ENCODE measurements at regions not wholly inside any gene's neighbourhood (a gene's known extent, or its start where the extent isn't known, plus 50 kb on each side); places are given as distances from the start of the nearest gene placed in this dataset.

DNA sequence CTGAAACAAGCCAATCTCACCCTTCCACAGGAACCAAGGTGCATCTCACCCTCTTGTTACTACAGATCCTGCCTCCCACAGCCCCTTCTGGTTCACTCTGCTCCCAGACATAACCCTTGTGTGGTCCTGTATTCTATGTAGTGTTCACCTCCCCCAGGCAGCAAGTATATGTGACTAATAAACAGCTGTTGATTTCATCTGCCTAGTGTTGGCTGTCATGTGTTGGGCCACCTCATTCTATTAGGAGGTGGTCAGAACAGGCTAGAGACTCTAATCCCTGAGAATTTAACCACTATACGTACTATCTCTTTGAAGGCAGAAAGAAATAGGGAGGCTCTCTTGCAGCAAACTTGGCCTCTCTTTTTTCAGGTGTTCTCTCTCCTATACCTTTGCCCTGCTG lies 134.3 kb upstream of the RPL34 start:
- Histone ChIP-seq H3K27me3 (ENCODE audit: insufficient read depth, poor library complexity, severe bottlenecking) (no peaks in the 10 kb centered on the region), H3K27ac (ENCODE audit: poor library complexity, severe bottlenecking) (no peak overlapping the region), H3K36me3 (ENCODE audit: low read depth) (no peaks in the 10 kb centered on the region), H3K4me3 (ENCODE audit: severe bottlenecking) (no peak overlapping the region), H3K9me3 (ENCODE audit: severe bottlenecking) (no peaks in the 10 kb centered on the region), H3K4me1 (ENCODE audit: insufficient read depth, poor library complexity, severe bottlenecking) (no peaks in the 10 kb centered on the region)
- no peak for ATAC-seq (ENCODE audit: low read depth)
- TF ChIP-seq, protein P1, sequence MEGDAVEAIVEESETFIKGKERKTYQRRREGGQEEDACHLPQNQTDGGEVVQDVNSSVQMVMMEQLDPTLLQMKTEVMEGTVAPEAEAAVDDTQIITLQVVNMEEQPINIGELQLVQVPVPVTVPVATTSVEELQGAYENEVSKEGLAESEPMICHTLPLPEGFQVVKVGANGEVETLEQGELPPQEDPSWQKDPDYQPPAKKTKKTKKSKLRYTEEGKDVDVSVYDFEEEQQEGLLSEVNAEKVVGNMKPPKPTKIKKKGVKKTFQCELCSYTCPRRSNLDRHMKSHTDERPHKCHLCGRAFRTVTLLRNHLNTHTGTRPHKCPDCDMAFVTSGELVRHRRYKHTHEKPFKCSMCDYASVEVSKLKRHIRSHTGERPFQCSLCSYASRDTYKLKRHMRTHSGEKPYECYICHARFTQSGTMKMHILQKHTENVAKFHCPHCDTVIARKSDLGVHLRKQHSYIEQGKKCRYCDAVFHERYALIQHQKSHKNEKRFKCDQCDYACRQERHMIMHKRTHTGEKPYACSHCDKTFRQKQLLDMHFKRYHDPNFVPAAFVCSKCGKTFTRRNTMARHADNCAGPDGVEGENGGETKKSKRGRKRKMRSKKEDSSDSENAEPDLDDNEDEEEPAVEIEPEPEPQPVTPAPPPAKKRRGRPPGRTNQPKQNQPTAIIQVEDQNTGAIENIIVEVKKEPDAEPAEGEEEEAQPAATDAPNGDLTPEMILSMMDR (IDR thresholded peaks at IDR 0.05; ENCODE audit: poor library complexity, severe bottlenecking) = no peak
- no peak for DNase-seq (ENCODE audit: low spot score)

DNA sequence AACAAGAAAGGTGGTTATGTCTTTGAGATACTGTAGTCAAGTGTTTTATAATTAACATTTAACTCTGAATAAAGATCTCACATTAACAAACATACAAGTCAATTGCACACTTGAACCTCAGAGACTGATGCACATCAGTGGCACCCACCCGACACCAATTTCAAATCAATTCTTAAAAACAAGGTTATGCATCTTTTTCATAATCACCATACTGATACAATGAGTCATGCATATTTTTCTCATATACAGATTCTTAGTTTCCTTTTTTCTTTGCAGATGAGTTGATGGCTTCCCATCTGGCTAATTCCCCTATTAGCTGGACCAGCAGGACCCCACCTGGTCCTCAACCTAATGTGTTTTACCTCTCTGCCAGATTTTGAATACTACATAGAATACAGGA lies 136.2 kb upstream of the RPL34 start:
- Histone ChIP-seq H3K27ac (ENCODE audit: poor library complexity, severe bottlenecking) (no peak overlapping the region), H3K36me3 (ENCODE audit: low read depth) (no peaks in the 10 kb centered on the region), H3K4me1 (ENCODE audit: insufficient read depth, poor library complexity, severe bottlenecking) (no peaks in the 10 kb centered on the region), H3K9me3 (ENCODE audit: severe bottlenecking) (no peaks in the 10 kb centered on the region), H3K4me3 (ENCODE audit: severe bottlenecking) (no peak overlapping the region), H3K27me3 (ENCODE audit: insufficient read depth, poor library complexity, severe bottlenecking) (no peaks in the 10 kb centered on the region)
- DNase-seq (ENCODE audit: low spot score) = no peak
- ATAC-seq (ENCODE audit: low read depth) = no peak; the same call in 2 of the 3 replicates
- TF ChIP-seq, protein P1 (IDR thresholded peaks at IDR 0.05; ENCODE audit: poor library complexity, severe bottlenecking) = no peak

DNA sequence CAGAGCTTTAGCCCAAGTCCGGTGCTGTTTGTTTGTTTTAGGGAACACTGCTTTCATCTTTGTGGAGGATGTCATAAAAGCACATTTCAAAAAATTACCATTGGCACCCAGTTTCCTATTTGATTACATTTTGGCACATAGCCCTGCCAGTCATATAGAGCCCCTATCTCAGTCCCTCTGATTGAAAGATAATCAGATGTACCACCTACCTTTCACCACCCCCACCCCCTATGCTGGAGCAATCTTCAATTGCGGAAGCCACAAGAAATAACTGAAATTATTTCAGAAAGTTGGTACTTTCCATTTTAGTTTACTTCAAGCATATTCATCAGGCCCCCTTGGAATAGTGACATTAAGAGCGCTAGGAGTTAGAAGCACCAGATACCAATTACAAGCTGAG lies 136.7 kb upstream of the RPL34 start:
- H3K27me3 ChIP-seq (ENCODE audit: insufficient read depth, poor library complexity, severe bottlenecking) = no peaks in the 10 kb centered on the region
- H3K27ac ChIP-seq (ENCODE audit: poor library complexity, severe bottlenecking) = no peak overlapping the region
- DNase-seq (ENCODE audit: low spot score) = no peak
- H3K36me3 ChIP-seq (ENCODE audit: low read depth) = no peaks in the 10 kb centered on the region
- TF ChIP-seq, protein P1 (IDR thresholded peaks at IDR 0.05; ENCODE audit: poor library complexity, severe bottlenecking) = no peak
- H3K9me3 ChIP-seq (ENCODE audit: severe bottlenecking) = no peaks in the 10 kb centered on the region
- H3K4me3 ChIP-seq (ENCODE audit: severe bottlenecking) = no peak overlapping the region
- no peaks in the 10 kb centered on the region for H3K4me1 ChIP-seq (ENCODE audit: insufficient read depth, poor library complexity, severe bottlenecking)
- ATAC-seq (ENCODE audit: low read depth) = no peak

DNA sequence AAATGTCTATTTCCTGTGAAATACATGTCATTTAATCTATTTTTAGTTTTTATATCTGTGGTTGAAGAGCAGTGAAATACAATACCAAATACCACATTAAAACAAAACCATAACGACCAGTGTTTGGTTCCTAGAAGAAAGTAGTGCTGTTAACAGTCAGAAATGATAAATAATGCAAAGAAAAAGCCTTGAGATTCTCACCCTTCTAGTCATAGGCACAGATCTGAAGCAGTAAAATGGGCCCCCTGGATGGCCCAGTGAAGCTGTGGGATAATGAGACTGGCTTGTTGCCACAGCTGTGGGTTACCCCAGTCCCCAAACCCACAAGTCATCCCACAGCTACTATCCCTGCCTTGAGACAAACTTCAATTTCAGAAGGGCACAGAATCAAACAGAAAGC lies 137.3 kb upstream of the RPL34 start:
- DNase-seq (ENCODE audit: low spot score) (no peak), ATAC-seq (ENCODE audit: low read depth) (no peak)
- Histone ChIP-seq H3K27ac (ENCODE audit: poor library complexity, severe bottlenecking) (no peak overlapping the region), H3K36me3 (ENCODE audit: low read depth) (no peaks in the 10 kb centered on the region), H3K27me3 (ENCODE audit: insufficient read depth, poor library complexity, severe bottlenecking) (no peaks in the 10 kb centered on the region), H3K9me3 (ENCODE audit: severe bottlenecking) (no peaks in the 10 kb centered on the region), H3K4me1 (ENCODE audit: insufficient read depth, poor library complexity, severe bottlenecking) (no peaks in the 10 kb centered on the region), H3K4me3 (ENCODE audit: severe bottlenecking) (no peak overlapping the region)
- TF ChIP-seq, protein P1 (IDR thresholded peaks at IDR 0.05; ENCODE audit: poor library complexity, severe bottlenecking) = no peak

DNA sequence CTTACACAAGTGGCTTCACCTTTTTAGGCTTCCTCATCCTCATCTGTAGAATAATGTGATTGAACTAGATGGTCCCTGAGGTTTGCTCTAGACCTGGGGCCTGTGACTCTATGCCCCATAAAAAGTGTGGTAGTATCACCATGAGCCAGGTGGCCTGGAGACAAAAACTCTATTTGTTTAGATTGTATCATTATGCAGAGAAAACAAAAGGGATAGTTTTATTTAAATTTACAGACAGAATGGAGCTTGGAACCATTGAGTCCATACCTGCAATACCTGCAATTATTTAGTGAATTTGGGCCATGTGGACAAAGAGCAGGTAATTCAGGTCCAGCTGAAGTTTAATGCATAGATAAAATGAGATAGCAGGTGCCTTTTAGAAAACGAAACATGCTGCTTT lies 139.5 kb upstream of the RPL34 start:
- Histone ChIP-seq H3K36me3 (ENCODE audit: low read depth) (no peaks in the 10 kb centered on the region), H3K27ac (ENCODE audit: poor library complexity, severe bottlenecking) (no peak overlapping the region), H3K27me3 (ENCODE audit: insufficient read depth, poor library complexity, severe bottlenecking) (no peaks in the 10 kb centered on the region), H3K4me3 (ENCODE audit: severe bottlenecking) (no peak overlapping the region), H3K4me1 (ENCODE audit: insufficient read depth, poor library complexity, severe bottlenecking) (no peaks in the 10 kb centered on the region), H3K9me3 (ENCODE audit: severe bottlenecking) (no peaks in the 10 kb centered on the region)
- ATAC-seq (ENCODE audit: low read depth) (no peak), DNase-seq (ENCODE audit: low spot score) (no peak)
- TF ChIP-seq, protein P1 (IDR thresholded peaks at IDR 0.05; ENCODE audit: poor library complexity, severe bottlenecking) = no peak

Measured in RWPE2 (cell line).